ENCODE measurements at regions not wholly inside any gene's neighbourhood (a gene's known extent, or its start where the extent isn't known, plus 50 kb on each side); places are given as distances from the start of the nearest gene placed in this dataset.

- no peak for TF ChIP-seq CTCF (conservative IDR thresholded peaks at IDR 0.05; ENCODE audit: low read length)
- no peak for TF ChIP-seq EZH2phosphoT487 (IDR thresholded peaks at IDR 0.05; ENCODE audit: borderline replicate concordance)
These were observed 788.2 kb downstream of the DSC3 start for GRCh38 chr18:30254331-30254730.
